ENCODE measurements at regions not wholly inside any gene's neighbourhood (a gene's known extent, or its start where the extent isn't known, plus 50 kb on each side); places are given as distances from the start of the nearest gene placed in this dataset.

GRCh38 chr3:112745567-112746248 lies 101.0 kb downstream of the CD200R1L start:
- no peak for TF ChIP-seq CTCF (IDR thresholded peaks at IDR 0.05)
- no peak for TF ChIP-seq POLR2A (IDR thresholded peaks at IDR 0.05)

Measured in esophagus squamous epithelium (tissue), 4 donors.